Right cardiac atrium (tissue), 5 donors: ENCODE measurements at regions not wholly inside any gene's neighbourhood (a gene's known extent, or its start where the extent isn't known, plus 50 kb on each side); places are given as distances from the start of the nearest gene placed in this dataset.

Source experiments
- ATAC-seq, 2 donors: fragments of 200-7000 bp; cut with Tn5 transposase; one replicate each; pipeline versions ENCODE4 v1.8.0 to v1.9.1; 2020; ENCODE audit warnings: moderate library complexity in 2 of 2, mild to moderate bottlenecking in 1 of 2
- DNase-seq, 3 donors: peaks; one replicate each; pipeline ENCODE4 v3.0.0-alpha.2; 2020
- H3K27ac ChIP-seq: one replicate; pipeline ENCODE4 v1.5.1; 2013; ENCODE audit warnings: mild to moderate bottlenecking, low read length, control low read depth, moderate library complexity
- H3K27me3 ChIP-seq: one replicate; pipeline ENCODE4 v1.6.1; 2013; ENCODE audit not compliant: control insufficient read depth, insufficient read depth
- H3K4me1 ChIP-seq: one replicate; pipeline ENCODE4 v1.6.1; 2013; ENCODE audit warnings: low read length; ENCODE audit not compliant: control insufficient read depth, insufficient read depth
- H3K4me3 ChIP-seq: one replicate; pipeline ENCODE4 v1.5.1; 2013; ENCODE audit warnings: low read length, control low read depth
- H3K9me3 ChIP-seq: one replicate; pipeline ENCODE4 v1.6.1; 2013; ENCODE audit warnings: low read length; ENCODE audit not compliant: control insufficient read depth
- WGBS: extraction: QIAGEN DNeasy Blood & Tissue Kit; methylation state at CpG from one replicate; pipeline ENCODE4 v1.1.7; 2013; 5-methylcytosine and 5-hydroxymethylcytosine counted together
- intact Hi-C, 4 donors: fragments of 100-400 bp; cut with DNase I; formaldehyde crosslinking; loops; one replicate each; pipeline versions ENCODE4 v1.11.0 to v1.14.0; 2022 to 2023
- donor health status: healthy with polysubstance abuse.
- donor health status: DM: no; HTN: yes; CAD: no.
- donor health status: DM: no; HTN: no; CAD: no.
- donor health status: DM: no; HTN: yes; CAD: no; lungs with severe emphysema.
- donor health status: DM: yes; HTN: yes; CAD: no.

- peak; percentile 89 to 94 for ATAC-seq
- intact Hi-C loops = no loop called here
Observed at GRCh38 chr7:68420342-68421192, 1177.7 kb upstream of the AUTS2 start.

GRCh38 chr7:68421712-68422111, 1176.6 kb upstream of the AUTS2 start:
- Histone ChIP-seq H3K4me1 (no peaks in the 10 kb centered on the region), H3K27me3 (no peaks in the 10 kb centered on the region), H3K9me3 (no peaks in the 10 kb centered on the region), H3K27ac (no peak overlapping the region), H3K4me3 (no peak overlapping the region)
- DNase-seq (no peak), ATAC-seq (no peak)
- intact Hi-C loops = no loop called here
- WGBS = 95% methylated on average over 7 of the region's 7 CpGs

More at GRCh38 chr7:68420342-68421192, 1177.7 kb upstream of the AUTS2 start:
- no peaks in the 10 kb centered on the region for H3K4me1 ChIP-seq
- no peaks in the 10 kb centered on the region for H3K27me3 ChIP-seq
- WGBS = 67% methylated on average over 11 of the region's 11 CpGs
- no peak overlapping the region for H3K4me3 ChIP-seq
- H3K27ac ChIP-seq = peak overlapping the region; percentile 53
- DNase-seq = peak; percentile 21 to 68 (median 60)
- no peaks in the 10 kb centered on the region for H3K9me3 ChIP-seq

- intact Hi-C loops = no loop called here
- no peak overlapping the region for H3K27ac ChIP-seq
- H3K4me3 ChIP-seq = no peak overlapping the region
- DNase-seq = no peak
- ATAC-seq = no peak
- H3K27me3 ChIP-seq = no peaks in the 10 kb centered on the region
- H3K9me3 ChIP-seq = no peaks in the 10 kb centered on the region
- WGBS = 66% methylated on average over 4 of the region's 4 CpGs
- no peaks in the 10 kb centered on the region for H3K4me1 ChIP-seq
Observed at GRCh38 chr7:68422281-68422680, 1176.0 kb upstream of the AUTS2 start.

GRCh38 chr7:68423356-68423755, 1174.9 kb upstream of the AUTS2 start:
- no peak overlapping the region for H3K4me3 ChIP-seq
- H3K27ac ChIP-seq = no peak overlapping the region
- no peaks in the 10 kb centered on the region for H3K27me3 ChIP-seq
- intact Hi-C loops = no loop called here
- DNase-seq (no peak), ATAC-seq (no peak)
- 70% methylated on average over 5 of the region's 5 CpGs for WGBS
- H3K9me3 ChIP-seq = no peaks in the 10 kb centered on the region
- H3K4me1 ChIP-seq = no peaks in the 10 kb centered on the region

GRCh38 chr7:68424658-68425297, 1173.5 kb upstream of the AUTS2 start:
- Histone ChIP-seq H3K9me3 (no peaks in the 10 kb centered on the region), H3K4me1 (no peaks in the 10 kb centered on the region), H3K27ac (no peak overlapping the region), H3K4me3 (no peak overlapping the region), H3K27me3 (no peaks in the 10 kb centered on the region)
- DNase-seq (no peak), ATAC-seq (no peak)
- intact Hi-C loops = no loop called here
- 90% methylated on average over 4 of the region's 4 CpGs for WGBS

- no peak for DNase-seq
- no peak for ATAC-seq
- intact Hi-C loops = no loop called here
- H3K27me3 ChIP-seq = no peaks in the 10 kb centered on the region
- no peaks in the 10 kb centered on the region for H3K9me3 ChIP-seq
- 89% methylated on average over 6 of the region's 6 CpGs for whole genome bisulfite sequencing
- H3K27ac ChIP-seq = no peak overlapping the region
- H3K4me1 ChIP-seq = no peaks in the 10 kb centered on the region
- no peak overlapping the region for H3K4me3 ChIP-seq
Observed at GRCh38 chr7:68425377-68425776, 1172.9 kb upstream of the AUTS2 start.

GRCh38 chr7:68429411-68430117, 1168.7 kb upstream of the AUTS2 start:
- peaks cover 3% of the 10 kb centered on the region for H3K4me1 ChIP-seq
- WGBS = 45% methylated on average over 8 of the region's 8 CpGs
- peak overlapping the region; percentile 39 for H3K27ac ChIP-seq
- intact Hi-C loops = no loop called here
- no peaks in the 10 kb centered on the region for H3K27me3 ChIP-seq
- no peak for DNase-seq
- H3K4me3 ChIP-seq = no peak overlapping the region
- ATAC-seq = peak; percentile 48 to 77
- no peaks in the 10 kb centered on the region for H3K9me3 ChIP-seq

GRCh38 chr7:68432585-68432984, 1165.7 kb upstream of the AUTS2 start:
- intact Hi-C loops = no loop called here
- ATAC-seq = peak in 1 of 2 donors; percentile 53

GRCh38 chr7:68433462-68434070, 1164.7 kb upstream of the AUTS2 start:
- Histone ChIP-seq H3K27me3 (no peaks in the 10 kb centered on the region), H3K4me3 (no peak overlapping the region), H3K27ac (no peak overlapping the region), H3K4me1 (peaks cover 3% of the 10 kb centered on the region), H3K9me3 (no peaks in the 10 kb centered on the region)
- DNase-seq (no peak), ATAC-seq (no peak)
- 62% methylated on average over 5 of the region's 5 CpGs for WGBS
- intact Hi-C loops = no loop called here

More at GRCh38 chr7:68432585-68432984, 1165.7 kb upstream of the AUTS2 start:
- Histone ChIP-seq H3K27me3 (no peaks in the 10 kb centered on the region), H3K27ac (no peak overlapping the region), H3K4me3 (no peak overlapping the region), H3K9me3 (no peaks in the 10 kb centered on the region), H3K4me1 (peaks cover 3% of the 10 kb centered on the region)
- no peak for DNase-seq
- 39% methylated on average over 4 of the region's 4 CpGs for WGBS

- no peak overlapping the region for H3K27ac ChIP-seq
- ATAC-seq (peak in 1 of 2 donors; percentile 37), DNase-seq (no peak)
- peaks cover 3% of the 10 kb centered on the region for H3K4me1 ChIP-seq
- no peak overlapping the region for H3K4me3 ChIP-seq
- no peaks in the 10 kb centered on the region for H3K27me3 ChIP-seq
- 38% methylated on average over 13 of the region's 13 CpGs for WGBS
- H3K9me3 ChIP-seq = no peaks in the 10 kb centered on the region
- intact Hi-C loops = no loop called here
Observed at GRCh38 chr7:68434857-68435256, 1163.4 kb upstream of the AUTS2 start.

GRCh38 chr7:68438016-68438415, 1160.3 kb upstream of the AUTS2 start:
- intact Hi-C loops = no loop called here
- 59% methylated on average over 2 of the region's 2 CpGs for WGBS

More at GRCh38 chr7:68438016-68438415, 1160.3 kb upstream of the AUTS2 start:
- H3K27ac ChIP-seq = no peak overlapping the region
- H3K9me3 ChIP-seq = no peaks in the 10 kb centered on the region
- no peaks in the 10 kb centered on the region for H3K4me1 ChIP-seq
- no peak overlapping the region for H3K4me3 ChIP-seq
- no peak for DNase-seq
- H3K27me3 ChIP-seq = no peaks in the 10 kb centered on the region
- no peak for ATAC-seq
